ENCODE measurements at regions not wholly inside any gene's neighbourhood (a gene's known extent, or its start where the extent isn't known, plus 50 kb on each side); places are given as distances from the start of the nearest gene placed in this dataset.

- no peak overlapping the region for H3K4me3 ChIP-seq
- H3K27me3 ChIP-seq (replicated peaks in 1 of 2; ENCODE audit: control insufficient read depth in 2 of 2, insufficient read depth in 2 of 2, low read length in 1 of 2), result no peaks in the 10 kb centered on the region; a peak in 1 of 4 replicates
- H3K36me3 ChIP-seq (ENCODE audit: control insufficient read depth in 2 of 2, insufficient read depth in 2 of 2, low read length in 1 of 2), result no peaks in the 10 kb centered on the region
- intact Hi-C loops (cut with micrococcal nuclease; ENCODE audit: unreplicated experiment) (loop anchor here (10.0 kb wide), 1 partner anchor 188 kb away; no protein-coding TSS in a partner anchor), in situ Hi-C loops (cut with MboI) (no loop called here)
- SMC1A ChIA-PET (ENCODE audit: uncharacterized antibody, unreplicated experiment), result interaction anchor here (0.6 kb wide), 1 partner anchor 207 kb away, joined by 3 read pairs; no protein-coding TSS in a partner anchor
- no peak for FAIRE-seq
- CTCF ChIA-PET, result no interaction called here
- no peaks in the 10 kb centered on the region for H3K79me2 ChIP-seq (ENCODE audit: control insufficient read depth, insufficient read depth, low read length)
- H3K27ac ChIP-seq (ENCODE audit: control insufficient read depth, insufficient read depth), result no peak overlapping the region
- no peaks in the 10 kb centered on the region for H3K4me1 ChIP-seq (ENCODE audit: control insufficient read depth, insufficient read depth, low read length)
- H3K9me3 ChIP-seq (replicated peaks; ENCODE audit: control insufficient read depth, insufficient read depth, low read length), result no peaks in the 10 kb centered on the region
- no peak overlapping the region for H3K4me2 ChIP-seq (ENCODE audit: control insufficient read depth, insufficient read depth)
- WGBS (ENCODE audit: insufficient coverage, insufficient replicate concordance, low lambda C conversion rate, missing lambda C conversion rate), result 42% methylated on average over 3 of the region's 3 CpGs
- TF ChIP-seq MTA2 (IDR thresholded peaks at IDR 0.05; ENCODE audit: low read depth), result no peak
- no peak for TF ChIP-seq GABPA (IDR thresholded peaks at IDR 0.05; ENCODE audit: low read depth)
- TF ChIP-seq KLF5 (IDR thresholded peaks at IDR 0.05; ENCODE audit: partially characterized antibody), result no peak
- H2AFZ ChIP-seq (ENCODE audit: control insufficient read depth, low read depth, low read length), result no peak overlapping the region
- DNase-seq (ENCODE audit: low read depth, low spot score), result no peak
- no peak for ATAC-seq
- RAD21 ChIA-PET (ENCODE audit: unreplicated experiment), result no interaction called here
- POLR2A ChIA-PET, result no interaction called here
- no TSS peak for BruUV-seq (replicated peaks)
- H4K20me1 ChIP-seq (ENCODE audit: control insufficient read depth, insufficient read depth), result no peaks in the 10 kb centered on the region
- no peak overlapping the region for H3K9ac ChIP-seq (ENCODE audit: control insufficient read depth, insufficient read depth, low read length)
Measured at GRCh38 chr12:42686514-42687172, 97.1 kb upstream of the PRICKLE1 start.

- Histone ChIP-seq H2AFZ (ENCODE audit: control insufficient read depth, low read depth, low read length) (no peak overlapping the region), H3K9ac (ENCODE audit: control insufficient read depth, insufficient read depth, low read length) (no peak overlapping the region), H4K20me1 (ENCODE audit: control insufficient read depth, insufficient read depth) (no peaks in the 10 kb centered on the region), H3K27ac (ENCODE audit: control insufficient read depth, insufficient read depth) (no peak overlapping the region), H3K4me2 (ENCODE audit: control insufficient read depth, insufficient read depth) (no peak overlapping the region), H3K9me3 (replicated peaks; ENCODE audit: control insufficient read depth, insufficient read depth, low read length) (no peaks in the 10 kb centered on the region), H3K79me2 (ENCODE audit: control insufficient read depth, insufficient read depth, low read length) (no peaks in the 10 kb centered on the region), H3K27me3 (replicated peaks in 1 of 2; ENCODE audit: control insufficient read depth in 2 of 2, insufficient read depth in 2 of 2, low read length in 1 of 2) (no peaks in the 10 kb centered on the region; a peak in 1 of 4 replicates), H3K36me3 (ENCODE audit: control insufficient read depth in 2 of 2, insufficient read depth in 2 of 2, low read length in 1 of 2) (no peaks in the 10 kb centered on the region), H3K4me3 (no peak overlapping the region), H3K4me1 (ENCODE audit: control insufficient read depth, insufficient read depth, low read length) (no peaks in the 10 kb centered on the region)
- in situ Hi-C loops (cut with MboI) (no loop called here), intact Hi-C loops (cut with micrococcal nuclease; ENCODE audit: unreplicated experiment) (loop anchor here (10.0 kb wide), 1 partner anchor 190 kb away; no protein-coding TSS in a partner anchor)
- POLR2A ChIA-PET, result no interaction called here
- CTCF ChIA-PET, result no interaction called here
- DNase-seq (ENCODE audit: low read depth, low spot score) (no peak), ATAC-seq (no peak), FAIRE-seq (no peak)
- SMC1A ChIA-PET (ENCODE audit: uncharacterized antibody, unreplicated experiment), result interaction anchor here (0.7 kb wide), 1 partner anchor 417 kb away, joined by 3 read pairs; no protein-coding TSS in a partner anchor
- RAD21 ChIA-PET (ENCODE audit: unreplicated experiment), result no interaction called here
- no TSS peak for BruUV-seq (replicated peaks)
- WGBS (ENCODE audit: insufficient coverage, insufficient replicate concordance, low lambda C conversion rate, missing lambda C conversion rate), result 0% methylated on average over 1 of the region's 1 CpG
- TF ChIP-seq, protein P1, sequence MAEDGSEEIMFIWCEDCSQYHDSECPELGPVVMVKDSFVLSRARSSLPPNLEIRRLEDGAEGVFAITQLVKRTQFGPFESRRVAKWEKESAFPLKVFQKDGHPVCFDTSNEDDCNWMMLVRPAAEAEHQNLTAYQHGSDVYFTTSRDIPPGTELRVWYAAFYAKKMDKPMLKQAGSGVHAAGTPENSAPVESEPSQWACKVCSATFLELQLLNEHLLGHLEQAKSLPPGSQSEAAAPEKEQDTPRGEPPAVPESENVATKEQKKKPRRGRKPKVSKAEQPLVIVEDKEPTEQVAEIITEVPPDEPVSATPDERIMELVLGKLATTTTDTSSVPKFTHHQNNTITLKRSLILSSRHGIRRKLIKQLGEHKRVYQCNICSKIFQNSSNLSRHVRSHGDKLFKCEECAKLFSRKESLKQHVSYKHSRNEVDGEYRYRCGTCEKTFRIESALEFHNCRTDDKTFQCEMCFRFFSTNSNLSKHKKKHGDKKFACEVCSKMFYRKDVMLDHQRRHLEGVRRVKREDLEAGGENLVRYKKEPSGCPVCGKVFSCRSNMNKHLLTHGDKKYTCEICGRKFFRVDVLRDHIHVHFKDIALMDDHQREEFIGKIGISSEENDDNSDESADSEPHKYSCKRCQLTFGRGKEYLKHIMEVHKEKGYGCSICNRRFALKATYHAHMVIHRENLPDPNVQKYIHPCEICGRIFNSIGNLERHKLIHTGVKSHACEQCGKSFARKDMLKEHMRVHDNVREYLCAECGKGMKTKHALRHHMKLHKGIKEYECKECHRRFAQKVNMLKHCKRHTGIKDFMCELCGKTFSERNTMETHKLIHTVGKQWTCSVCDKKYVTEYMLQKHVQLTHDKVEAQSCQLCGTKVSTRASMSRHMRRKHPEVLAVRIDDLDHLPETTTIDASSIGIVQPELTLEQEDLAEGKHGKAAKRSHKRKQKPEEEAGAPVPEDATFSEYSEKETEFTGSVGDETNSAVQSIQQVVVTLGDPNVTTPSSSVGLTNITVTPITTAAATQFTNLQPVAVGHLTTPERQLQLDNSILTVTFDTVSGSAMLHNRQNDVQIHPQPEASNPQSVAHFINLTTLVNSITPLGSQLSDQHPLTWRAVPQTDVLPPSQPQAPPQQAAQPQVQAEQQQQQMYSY (CRISPR knock-in tag; IDR thresholded peaks at IDR 0.05), result no peak
- no peak for TF ChIP-seq HCFC1 (IDR thresholded peaks at IDR 0.05; ENCODE audit: low read length)
- no peak for TF ChIP-seq NFYA (IDR thresholded peaks at IDR 0.05; ENCODE audit: borderline replicate concordance, low read depth, low read length)
- no peak for TF ChIP-seq RCOR1 (conservative IDR thresholded peaks at IDR 0.05; ENCODE audit: low read depth, low read length)
- no peak for TF ChIP-seq POU2F2 (IDR thresholded peaks at IDR 0.05; ENCODE audit: borderline replicate concordance, low read depth, low read length)
- TF ChIP-seq HDGF (IDR thresholded peaks at IDR 0.05), result no peak
- TF ChIP-seq ZNF592 (IDR thresholded peaks at IDR 0.05), result no peak
- TF ChIP-seq CREB1 (IDR thresholded peaks at IDR 0.05; ENCODE audit: low read depth), result no peak
Measured at GRCh38 chr12:42684802-42685071, 95.2 kb upstream of the PRICKLE1 start.

Data from GM12878 (cell line).